ENCODE measurements at regions not wholly inside any gene's neighbourhood (a gene's known extent, or its start where the extent isn't known, plus 50 kb on each side); places are given as distances from the start of the nearest gene placed in this dataset.

DNA sequence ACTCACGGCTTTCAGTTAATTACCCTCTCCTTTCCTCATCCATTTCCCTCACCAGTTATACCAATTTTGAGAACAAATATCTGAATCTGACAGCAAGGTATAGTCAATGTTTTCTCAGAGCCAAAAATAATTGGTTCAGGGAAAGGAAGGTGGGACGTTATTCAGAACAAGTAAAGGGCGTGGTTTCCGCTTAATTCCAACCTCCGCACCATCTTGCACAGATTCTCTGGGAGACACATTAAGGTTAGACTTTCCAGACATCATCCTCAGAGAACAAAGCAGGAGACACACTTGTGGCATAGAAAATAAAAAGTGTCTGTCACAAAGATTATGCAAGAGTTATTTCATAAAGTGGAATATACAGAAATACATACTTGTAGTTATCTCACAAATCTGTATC is 441.2 kb downstream of the IRX1 start:
- TF ChIP-seq CTCF (IDR thresholded peaks at IDR 0.05) (no peak), EP300 (IDR thresholded peaks at IDR 0.05) (no peak), POLR2A (IDR thresholded peaks at IDR 0.05) (no peak), POLR2AphosphoS5 (IDR thresholded peaks at IDR 0.05) (no peak)
